Smooth muscle cell (in vitro differentiated cells): ENCODE measurements at regions not wholly inside any gene's neighbourhood (a gene's known extent, or its start where the extent isn't known, plus 50 kb on each side); places are given as distances from the start of the nearest gene placed in this dataset.

Experiments
- DNase-seq: peaks from one replicate; lab custom pipeline; 2025; ENCODE audit not compliant: unreplicated experiment; lab: John Stamatoyannopoulos, UW
- H2AFZ ChIP-seq: fragments of 200-600 bp; sonication (generic); 2 replicates; pipeline ENCODE4 v1.6.0; 2016; ENCODE audit warnings: antibody characterized with exemption, low read depth, mild to moderate bottlenecking
- H3F3A ChIP-seq: fragments of 200-600 bp; sonication (generic); 2 replicates; pipeline ENCODE4 v1.6.0; 2017; ENCODE audit warnings: antibody characterized with exemption, low read depth
- H3K27ac ChIP-seq: fragments of 200-600 bp; sonication (generic); 2 replicates; pipeline ENCODE4 v1.5.1; 2016; ENCODE audit warnings: low read depth, mild to moderate bottlenecking
- H3K27me3 ChIP-seq: fragments of 200-600 bp; sonication (generic); 2 replicates; pipeline ENCODE4 v1.6.1; 2016; ENCODE audit warnings: low read depth, mild to moderate bottlenecking
- H3K36me3 ChIP-seq: fragments of 200-600 bp; sonication (generic); 2 replicates; pipeline ENCODE4 v1.5.1; 2016; ENCODE audit warnings: low read depth
- H3K4me1 ChIP-seq: fragments of 200-600 bp; sonication (generic); 2 replicates; pipeline ENCODE4 v1.5.1; 2016; ENCODE audit warnings: low read depth
- H3K4me2 ChIP-seq: fragments of 200-600 bp; sonication (generic); 2 replicates; pipeline ENCODE4 v1.6.0; 2016; ENCODE audit warnings: mild to moderate bottlenecking
- H3K4me3 ChIP-seq: fragments of 200-600 bp; sonication (generic); 2 replicates; pipeline ENCODE4 v1.5.1; 2016; ENCODE audit warnings: mild to moderate bottlenecking
- H3K79me2 ChIP-seq: fragments of 200-600 bp; sonication (generic); 2 replicates; pipeline ENCODE4 v1.6.0; 2016; ENCODE audit warnings: low read depth, mild to moderate bottlenecking
- H3K9ac ChIP-seq: fragments of 200-600 bp; sonication (generic); 2 replicates; pipeline ENCODE4 v1.6.0; 2016; ENCODE audit warnings: low read depth
- H3K9me3 ChIP-seq: fragments of 200-600 bp; sonication (generic); replicated peaks from 2 replicates; pipeline ENCODE4 v1.5.1; 2016; ENCODE audit warnings: low read depth
- H4K20me1 ChIP-seq: fragments of 200-600 bp; sonication (generic); 2 replicates; pipeline ENCODE4 v1.6.0; 2016; ENCODE audit warnings: low read depth
- CTCF ChIP-seq: fragments of 200-600 bp; sonication (generic); IDR thresholded peaks from 2 replicates; pipeline ENCODE4 v1.5.1; 2017; ENCODE audit warnings: borderline replicate concordance, mild to moderate bottlenecking, antibody characterized with exemption; ENCODE audit not compliant: insufficient read depth, poor library complexity, severe bottlenecking
- WGBS: methylation state at CpG from one replicate; pipeline ENCODE4 v1.1.7; 2016; ENCODE audit warnings: low lambda C conversion rate; 5-methylcytosine and 5-hydroxymethylcytosine counted together

DNA sequence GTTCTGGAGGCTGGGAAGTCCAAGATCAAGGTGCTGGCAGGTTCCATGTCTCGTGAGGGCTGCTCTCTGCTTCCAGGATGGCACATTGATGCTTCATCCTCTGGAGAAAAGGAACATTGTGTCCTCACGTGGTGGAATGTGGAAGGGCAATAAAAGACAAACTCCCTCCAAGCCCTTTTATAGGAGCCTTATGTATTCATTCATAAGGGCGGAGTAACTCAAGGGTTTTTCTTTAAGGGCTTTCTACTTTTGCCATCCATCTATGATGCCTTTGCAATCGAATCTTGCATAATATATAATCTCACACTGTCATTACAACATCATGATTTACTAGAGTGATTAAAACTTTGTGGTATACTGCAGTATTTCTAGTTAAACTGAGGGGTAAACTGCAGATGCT is 132.7 kb upstream of the DDHD1 start:
- H3K4me1 ChIP-seq: no peaks in the 10 kb centered on the region
- H3K9me3 ChIP-seq: no peaks in the 10 kb centered on the region
- no peaks in the 10 kb centered on the region for H3K27me3 ChIP-seq
- no peak for TF ChIP-seq CTCF
- no peaks in the 10 kb centered on the region for H4K20me1 ChIP-seq
- WGBS: 73% methylated on average over 4 of the region's 4 CpGs
- H2AFZ ChIP-seq: no peak overlapping the region
- no peaks in the 10 kb centered on the region for H3K36me3 ChIP-seq
- no peak overlapping the region for H3K9ac ChIP-seq
- DNase-seq: no peak
- H3K4me2 ChIP-seq: no peak overlapping the region
- H3K79me2 ChIP-seq: no peaks in the 10 kb centered on the region
- H3F3A ChIP-seq: no peaks in the 10 kb centered on the region
- H3K4me3 ChIP-seq: no peak overlapping the region
- H3K27ac ChIP-seq: no peak overlapping the region

DNA sequence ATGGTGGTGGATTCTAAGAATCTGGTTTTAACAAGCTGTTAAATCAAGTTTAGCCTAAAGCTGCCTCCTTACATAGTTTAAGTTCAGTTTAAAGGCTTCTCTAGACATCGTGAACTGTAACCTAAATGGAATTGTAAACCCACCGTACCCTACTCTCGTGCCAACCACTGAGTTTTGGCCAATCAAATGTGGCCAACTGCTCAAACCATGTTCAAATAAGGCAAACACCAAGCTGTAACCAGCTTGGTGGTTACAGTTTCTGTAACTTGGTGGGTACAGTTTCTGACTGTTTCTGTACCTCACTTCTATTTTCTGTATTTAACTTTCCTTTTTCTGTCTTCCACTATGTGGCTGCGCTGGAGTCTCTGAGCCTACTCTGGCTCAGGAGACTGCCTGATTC is 131.9 kb upstream of the DDHD1 start:
- Histone ChIP-seq H3K36me3 (no peaks in the 10 kb centered on the region), H3K27ac (no peak overlapping the region), H3K4me1 (no peaks in the 10 kb centered on the region), H3K4me3 (no peak overlapping the region), H3K79me2 (no peaks in the 10 kb centered on the region), H3K27me3 (no peaks in the 10 kb centered on the region), H3K9ac (no peak overlapping the region), H2AFZ (no peak overlapping the region), H4K20me1 (no peaks in the 10 kb centered on the region), H3F3A (no peaks in the 10 kb centered on the region), H3K9me3 (no peaks in the 10 kb centered on the region), H3K4me2 (no peak overlapping the region)
- DNase-seq: no peak
- TF ChIP-seq CTCF: no peak
- 96% methylated on average over 4 of the region's 4 CpGs for WGBS

- H3K4me3 ChIP-seq: no peak overlapping the region
- no peak overlapping the region for H3K9ac ChIP-seq
- no peaks in the 10 kb centered on the region for H3K27me3 ChIP-seq
- no peak overlapping the region for H3K27ac ChIP-seq
- TF ChIP-seq CTCF: no peak
- H3K9me3 ChIP-seq: no peaks in the 10 kb centered on the region
- H3F3A ChIP-seq: no peaks in the 10 kb centered on the region
- no peaks in the 10 kb centered on the region for H3K79me2 ChIP-seq
- no peaks in the 10 kb centered on the region for H3K36me3 ChIP-seq
- H3K4me2 ChIP-seq: no peak overlapping the region
- no peaks in the 10 kb centered on the region for H4K20me1 ChIP-seq
- 89% methylated on average over 12 of the region's 12 CpGs for whole genome bisulfite sequencing
- H2AFZ ChIP-seq: no peak overlapping the region
- H3K4me1 ChIP-seq: no peaks in the 10 kb centered on the region
- no peak for DNase-seq
Observed at GRCh38 chr14:53278602-53279506, 125.7 kb upstream of the DDHD1 start.

GRCh38 chr14:53273671-53274072 is 120.5 kb upstream of the DDHD1 start:
- DNase-seq: no peak
- no peak overlapping the region for H2AFZ ChIP-seq
- TF ChIP-seq CTCF: no peak

More at GRCh38 chr14:53273671-53274072, 120.5 kb upstream of the DDHD1 start:
- Histone ChIP-seq H3K27me3 (no peaks in the 10 kb centered on the region), H3K4me2 (no peak overlapping the region), H3K9ac (no peak overlapping the region), H3K4me1 (no peaks in the 10 kb centered on the region), H4K20me1 (no peaks in the 10 kb centered on the region), H3K4me3 (no peak overlapping the region), H3K36me3 (no peaks in the 10 kb centered on the region), H3F3A (no peaks in the 10 kb centered on the region), H3K27ac (no peak overlapping the region), H3K79me2 (no peaks in the 10 kb centered on the region), H3K9me3 (no peaks in the 10 kb centered on the region)
- WGBS: 81% methylated on average over 6 of the region's 6 CpGs
